A673 (cell line): ENCODE measurements at regions not wholly inside any gene's neighbourhood (a gene's known extent, or its start where the extent isn't known, plus 50 kb on each side); places are given as distances from the start of the nearest gene placed in this dataset.

Experiments used
- BruUV-seq: library from RNA; stranded (reverse); fragments of 400-500 nt; replicated peaks from 2 replicates; lab custom pipeline; 2021; lab: Mats Ljungman, UMichigan
- CTCF ChIA-PET: fragments of 300-600 bp; sonication (Branson Sonifier 250); formaldehyde crosslinking; loops from one replicate; lab custom pipeline; 2022; ENCODE audit warnings: antibody characterized with exemption; lab: Charles Lee
- POLR2A ChIA-PET: fragments of 300-600 bp; sonication (Branson Sonifier 250); formaldehyde crosslinking; loops from one replicate; lab custom pipeline; 2022; ENCODE audit warnings: antibody characterized with exemption; ENCODE audit not compliant: low non-redundant PET; lab: Charles Lee
- DNase-seq: peaks from one replicate; pipeline ENCODE4 v3.0.0-alpha.2; 2015; ENCODE audit warnings: low spot score
- H3K27ac ChIP-seq: fragments of 200-600 bp; sonication (generic); 2 replicates; pipeline ENCODE4 v1.5.1; 2016; ENCODE audit warnings: mixed run types, low read depth, mild to moderate bottlenecking, mixed read lengths, antibody characterized with exemption, low read length; ENCODE audit not compliant: poor library complexity, severe bottlenecking
- H3K27me3 ChIP-seq: fragments of 200-600 bp; sonication (generic); replicated peaks from 2 replicates; pipeline ENCODE4 v1.6.1; 2017; ENCODE audit warnings: mixed run types, low read depth, mild to moderate bottlenecking, mixed read lengths, antibody characterized with exemption, low read length; ENCODE audit not compliant: insufficient read depth, poor library complexity
- H3K36me3 ChIP-seq: fragments of 200-600 bp; sonication (generic); 2 replicates; pipeline ENCODE4 v1.6.1; 2016; ENCODE audit warnings: mixed run types, mild to moderate bottlenecking, mixed read lengths, antibody characterized with exemption, low read length; ENCODE audit not compliant: insufficient read depth, poor library complexity, severe bottlenecking
- H3K4me1 ChIP-seq: fragments of 200-600 bp; sonication (generic); 2 replicates; pipeline ENCODE4 v1.6.1; 2017; ENCODE audit warnings: mixed run types, mild to moderate bottlenecking, mixed read lengths, antibody characterized with exemption, low read length; ENCODE audit not compliant: insufficient read depth, poor library complexity, severe bottlenecking
- H3K4me3 ChIP-seq: fragments of 200-600 bp; sonication (generic); 2 replicates; pipeline ENCODE4 v1.5.1; 2016; ENCODE audit warnings: low read depth, mixed run types, mild to moderate bottlenecking, mixed read lengths, low read length; ENCODE audit not compliant: poor library complexity, severe bottlenecking
- H3K9me3 ChIP-seq: fragments of 200-600 bp; sonication (generic); 2 replicates; pipeline ENCODE4 v1.6.1; 2016; ENCODE audit warnings: mixed run types, low read depth, mild to moderate bottlenecking, mixed read lengths, antibody characterized with exemption, low read length; ENCODE audit not compliant: poor library complexity, severe bottlenecking
- EZH2 ChIP-seq: fragments of 200-600 bp; sonication (generic); IDR thresholded peaks from 2 replicates; pipeline ENCODE4 v1.6.1; 2017; ENCODE audit warnings: borderline replicate concordance, low read depth, mild to moderate bottlenecking, mixed read lengths, antibody characterized with exemption, low read length; ENCODE audit not compliant: poor library complexity, severe bottlenecking
- intact Hi-C: fragments of 100-400 bp; cut with micrococcal nuclease; formaldehyde crosslinking; loops from one replicate; pipeline ENCODE4 v1.10.0; 2022; ENCODE audit not compliant: unreplicated experiment
- TF ChIP-seq, protein P1 (sequence below): fragments of 300-800, 200-600 bp; sonication (generic); conservative IDR thresholded peaks from 2 replicates; pipeline ENCODE4 v1.5.1; 2017; ENCODE audit warnings: low read depth, mild to moderate bottlenecking, antibody characterized with exemption, low read length, moderate library complexity, mixed read lengths

DNA sequence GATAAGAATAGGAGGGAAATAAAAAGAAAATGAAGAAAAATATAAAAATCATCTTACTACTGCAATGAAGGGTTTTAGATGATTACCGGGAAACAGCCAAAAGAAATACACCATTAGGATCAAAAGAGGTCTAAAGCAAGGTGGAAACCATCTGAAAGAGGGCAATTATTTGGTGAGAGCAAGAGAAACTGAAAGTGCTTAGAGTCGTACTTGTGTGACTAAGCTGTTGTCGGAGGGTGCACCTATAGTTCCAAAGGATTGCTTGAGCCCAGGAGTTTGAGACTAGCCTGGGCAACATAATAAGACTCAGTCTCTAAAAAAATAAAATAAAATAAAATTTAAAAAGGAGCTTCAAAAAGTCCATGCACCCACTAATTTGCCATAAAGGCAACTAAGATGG is 169.5 kb downstream of the DKK1 start:
- no peak for DNase-seq
- H3K36me3 ChIP-seq: no peaks in the 10 kb centered on the region
- no TSS peak for BruUV-seq
- intact Hi-C loops: no loop called here
- ChIA-PET POLR2A (interaction anchor here (0.6 kb wide), 1 partner anchor 166 kb away, joined by 3 read pairs; no protein-coding TSS in a partner anchor), CTCF (no interaction called here)
- H3K9me3 ChIP-seq: no peaks in the 10 kb centered on the region
- no peak overlapping the region for H3K4me3 ChIP-seq
- TF ChIP-seq EZH2: no peak
- TF ChIP-seq, protein P1, sequence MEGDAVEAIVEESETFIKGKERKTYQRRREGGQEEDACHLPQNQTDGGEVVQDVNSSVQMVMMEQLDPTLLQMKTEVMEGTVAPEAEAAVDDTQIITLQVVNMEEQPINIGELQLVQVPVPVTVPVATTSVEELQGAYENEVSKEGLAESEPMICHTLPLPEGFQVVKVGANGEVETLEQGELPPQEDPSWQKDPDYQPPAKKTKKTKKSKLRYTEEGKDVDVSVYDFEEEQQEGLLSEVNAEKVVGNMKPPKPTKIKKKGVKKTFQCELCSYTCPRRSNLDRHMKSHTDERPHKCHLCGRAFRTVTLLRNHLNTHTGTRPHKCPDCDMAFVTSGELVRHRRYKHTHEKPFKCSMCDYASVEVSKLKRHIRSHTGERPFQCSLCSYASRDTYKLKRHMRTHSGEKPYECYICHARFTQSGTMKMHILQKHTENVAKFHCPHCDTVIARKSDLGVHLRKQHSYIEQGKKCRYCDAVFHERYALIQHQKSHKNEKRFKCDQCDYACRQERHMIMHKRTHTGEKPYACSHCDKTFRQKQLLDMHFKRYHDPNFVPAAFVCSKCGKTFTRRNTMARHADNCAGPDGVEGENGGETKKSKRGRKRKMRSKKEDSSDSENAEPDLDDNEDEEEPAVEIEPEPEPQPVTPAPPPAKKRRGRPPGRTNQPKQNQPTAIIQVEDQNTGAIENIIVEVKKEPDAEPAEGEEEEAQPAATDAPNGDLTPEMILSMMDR: no peak
- no peaks in the 10 kb centered on the region for H3K4me1 ChIP-seq
- H3K27ac ChIP-seq: no peak overlapping the region
- H3K27me3 ChIP-seq: peaks cover 3% of the 10 kb centered on the region

DNA sequence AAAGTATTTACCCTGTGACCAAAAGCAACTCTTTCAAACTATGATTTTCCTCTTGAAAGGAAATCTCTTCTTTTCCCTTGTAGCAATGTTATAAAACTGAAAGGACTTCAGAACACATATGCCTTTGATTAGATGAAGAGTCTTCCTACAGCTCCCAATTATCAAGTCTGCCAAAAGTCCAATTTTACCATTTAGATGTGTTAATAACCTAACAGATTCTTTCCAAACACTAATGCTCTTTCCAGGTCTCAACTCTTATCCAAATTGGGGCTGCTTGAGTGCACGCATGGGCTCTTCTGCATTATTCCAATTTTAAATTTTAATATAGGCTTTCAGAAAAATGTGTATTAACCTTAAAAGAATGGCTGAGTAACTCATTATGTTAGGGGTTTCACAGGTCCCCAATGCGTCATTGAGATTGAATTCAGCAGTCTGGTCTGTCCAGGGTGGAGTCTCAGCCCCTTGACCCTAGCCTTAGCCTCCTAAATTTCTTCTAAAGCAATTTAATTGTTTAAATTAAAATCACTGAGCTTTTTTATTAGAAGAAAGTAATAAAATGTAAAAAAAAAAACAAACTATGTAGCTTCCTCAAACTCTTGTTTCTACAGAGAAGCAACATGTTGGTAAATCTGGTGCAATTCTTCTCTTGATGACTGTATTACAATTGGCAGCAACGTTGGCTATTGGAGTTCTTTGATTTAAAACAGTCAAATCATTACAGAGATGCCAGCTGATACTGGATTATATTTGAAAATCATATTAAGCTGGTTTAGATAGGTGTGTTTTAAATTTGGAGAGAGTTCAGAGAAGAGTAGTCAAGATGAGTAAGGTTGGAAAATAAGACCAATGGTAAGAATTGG is 170.4 kb downstream of the DKK1 start:
- ChIA-PET CTCF (no interaction called here), POLR2A (no interaction called here)
- Histone ChIP-seq H3K9me3 (no peaks in the 10 kb centered on the region), H3K4me3 (no peak overlapping the region), H3K4me1 (no peaks in the 10 kb centered on the region), H3K36me3 (no peaks in the 10 kb centered on the region), H3K27ac (no peak overlapping the region), H3K27me3 (peaks cover 3% of the 10 kb centered on the region)
- no peak for DNase-seq
- intact Hi-C loops: no loop called here
- TF ChIP-seq EZH2: no peak
- TF ChIP-seq, protein P1: no peak
- no TSS peak for BruUV-seq

DNA sequence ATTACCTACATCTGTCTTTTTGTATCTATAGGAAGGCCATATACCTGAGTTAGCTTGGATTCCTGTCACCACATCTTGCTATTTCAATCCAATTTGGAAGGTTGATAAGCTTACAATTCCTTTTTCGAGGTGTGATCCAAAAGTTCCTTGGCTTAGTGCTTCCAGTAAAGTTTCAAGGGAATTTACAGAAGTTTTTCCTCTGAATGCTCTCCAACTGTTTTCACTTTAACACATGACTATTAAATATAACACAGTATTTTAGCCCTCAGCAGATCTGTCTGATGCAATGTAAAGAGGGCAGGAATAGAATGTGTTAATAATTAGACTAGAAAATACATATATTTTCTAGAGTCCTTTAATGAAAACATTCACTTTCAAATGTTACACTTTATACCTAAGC is 171.4 kb downstream of the DKK1 start:
- no peaks in the 10 kb centered on the region for H3K36me3 ChIP-seq
- POLR2A ChIA-PET: no interaction called here
- intact Hi-C loops: no loop called here
- H3K4me3 ChIP-seq: no peak overlapping the region
- no peak for DNase-seq
- H3K4me1 ChIP-seq: no peaks in the 10 kb centered on the region
- H3K27me3 ChIP-seq: peaks cover 3% of the 10 kb centered on the region
- H3K27ac ChIP-seq: no peak overlapping the region
- H3K9me3 ChIP-seq: no peaks in the 10 kb centered on the region
- BruUV-seq: no TSS peak
- TF ChIP-seq EZH2: no peak
- TF ChIP-seq, protein P1: no peak
- CTCF ChIA-PET: no interaction called here
